ENCODE measurements at regions not wholly inside any gene's neighbourhood (a gene's known extent, or its start where the extent isn't known, plus 50 kb on each side); places are given as distances from the start of the nearest gene placed in this dataset.

GRCh38 chr13:62142048-62142447 lies 726.4 kb upstream of the PCDH20 start:
- H3K9me3 ChIP-seq, result no peaks in the 10 kb centered on the region
- intact Hi-C loops (cut with DNase I), result no loop called here
- no peaks in the 10 kb centered on the region for H3K27me3 ChIP-seq
- H3K4me1 ChIP-seq, result no peaks in the 10 kb centered on the region
- WGBS, 2 donors, result 51 to 62% methylated on average over 3 of the region's 3 CpGs
- no peak overlapping the region for H3K27ac ChIP-seq
- FAIRE-seq (no peak), ATAC-seq (no peak), DNase-seq (no peak)
- H3K4me3 ChIP-seq, result no peak overlapping the region
- no peak for TF ChIP-seq CTCF (IDR thresholded peaks at IDR 0.05)
- no peaks in the 10 kb centered on the region for H3K36me3 ChIP-seq

- Histone ChIP-seq H3K36me3 (no peaks in the 10 kb centered on the region), H3K27ac (no peak overlapping the region), H3K4me3 (no peak overlapping the region), H3K9me3 (no peaks in the 10 kb centered on the region), H3K4me1 (no peaks in the 10 kb centered on the region), H3K27me3 (no peaks in the 10 kb centered on the region)
- FAIRE-seq (no peak), ATAC-seq (no peak), DNase-seq (no peak)
- TF ChIP-seq CTCF (IDR thresholded peaks at IDR 0.05), result no peak
- intact Hi-C loops (cut with DNase I), result no loop called here
Observed at GRCh38 chr13:62139597-62139996, 723.9 kb upstream of the PCDH20 start.

- no peak for FAIRE-seq
- Histone ChIP-seq H3K27ac (no peak overlapping the region), H3K4me3 (no peak overlapping the region), H3K36me3 (no peaks in the 10 kb centered on the region), H3K4me1 (no peaks in the 10 kb centered on the region), H3K27me3 (no peaks in the 10 kb centered on the region), H3K9me3 (no peaks in the 10 kb centered on the region)
- no peak for ATAC-seq
- intact Hi-C loops (cut with DNase I), result no loop called here
- WGBS, 2 donors, result 84 to 85% methylated on average over 2 of the region's 2 CpGs
- DNase-seq, result no peak
- TF ChIP-seq CTCF (IDR thresholded peaks at IDR 0.05), result no peak
Observed at GRCh38 chr13:62137629-62138405, 722.2 kb upstream of the PCDH20 start.

GRCh38 chr13:62131604-62132003 lies 716.0 kb upstream of the PCDH20 start:
- Histone ChIP-seq H3K9me3 (no peaks in the 10 kb centered on the region), H3K36me3 (no peaks in the 10 kb centered on the region), H3K4me3 (no peak overlapping the region), H3K27ac (no peak overlapping the region), H3K4me1 (no peaks in the 10 kb centered on the region), H3K27me3 (no peaks in the 10 kb centered on the region)
- FAIRE-seq, result no peak
- WGBS, 2 donors, result 23 to 26% methylated on average over 1 of the region's 1 CpG
- DNase-seq, result no peak
- intact Hi-C loops (cut with DNase I), result no loop called here
- ATAC-seq, result no peak
- no peak for TF ChIP-seq CTCF (IDR thresholded peaks at IDR 0.05)

Measured in pancreas (tissue), 10 donors.